Uterus (tissue), 3 donors: ENCODE measurements at regions not wholly inside any gene's neighbourhood (a gene's known extent, or its start where the extent isn't known, plus 50 kb on each side); places are given as distances from the start of the nearest gene placed in this dataset.

ENCODE experiments used
- DNase-seq, 2 donors: peaks; one replicate each; pipeline ENCODE4 v3.0.0-alpha.2; 2019 to 2020
- H3K27ac ChIP-seq, 2 donors: fragments of 200-600 bp; sonication (generic); 1 replicate in 1 of 2; 2 replicates in 1 of 2; pipeline ENCODE4 v1.5.1; 2016 to 2018
- H3K27me3 ChIP-seq, 2 donors: fragments of 200-600 bp; sonication (generic); one replicate each; pipeline ENCODE4 v1.5.1; 2018 to 2019; ENCODE audit warnings: control low read depth in 1 of 2
- H3K36me3 ChIP-seq, 2 donors: fragments of 200-600 bp; sonication (generic); one replicate each; pipeline ENCODE4 v1.5.1; 2019; ENCODE audit warnings: control low read depth in 1 of 2
- H3K4me1 ChIP-seq, 2 donors: fragments of 200-600 bp; sonication (generic); one replicate each; pipeline ENCODE4 v1.5.1; 2018 to 2019; ENCODE audit warnings: control low read depth in 1 of 2
- H3K4me3 ChIP-seq, 2 donors: fragments of 200-600 bp; sonication (generic); 1 replicate in 1 of 2; 2 replicates in 1 of 2; pipeline ENCODE4 v1.5.1; 2018 to 2019; ENCODE audit warnings: mild to moderate bottlenecking in 1 of 2
- H3K9me3 ChIP-seq, 2 donors: fragments of 200-600 bp; sonication (generic); one replicate each; pipeline ENCODE4 v1.5.1; 2019; ENCODE audit warnings: control low read depth in 1 of 2
- CTCF ChIP-seq, 4 experiments: fragments of 200-600 bp in 2 of 4; fragments of 450-650 bp in 2 of 4; sonication (generic) in 2 of 4; IDR thresholded peaks; one replicate each; pipeline ENCODE4 v1.5.1; 2016 to 2019; ENCODE audit warnings: antibody characterized with exemption in 4 of 4, mild to moderate bottlenecking in 2 of 4, moderate library complexity in 1 of 4
- POLR2A ChIP-seq, 2 donors: fragments of 450-650 bp; IDR thresholded peaks; one replicate each; pipeline ENCODE4 v1.6.1; 2016; ENCODE audit warnings: antibody characterized with exemption in 2 of 2, mild to moderate bottlenecking in 1 of 2, moderate library complexity in 1 of 2
- intact Hi-C: fragments of 100-400 bp; cut with DNase I; formaldehyde crosslinking; loops from one replicate; pipeline ENCODE4 v1.15.1; 2023; ENCODE audit warnings: low total_unique reads
- donor health status: DM: yes; HTN: yes; CAD: no.

DNA sequence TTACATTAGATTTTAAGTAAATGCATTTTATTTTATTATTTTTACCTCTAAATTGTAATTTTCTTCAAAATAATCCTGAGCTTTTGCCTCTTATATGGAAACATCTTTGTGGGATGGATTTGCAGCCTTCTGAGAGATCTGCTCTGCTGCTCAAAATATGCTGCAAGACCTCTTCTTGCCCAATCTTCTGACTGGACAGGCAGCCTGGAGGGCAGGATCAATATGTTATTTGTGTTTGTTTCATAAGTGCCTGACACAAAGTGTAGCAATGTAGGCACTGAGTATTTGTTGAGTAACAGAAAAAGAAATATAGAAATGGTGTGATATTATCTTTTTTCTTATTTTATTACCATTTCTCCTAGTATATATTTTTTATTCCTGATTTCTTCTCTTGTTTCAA, 1106.9 kb downstream of the TMTC2 start:
- no peaks in the 10 kb centered on the region for H3K9me3 ChIP-seq
- H3K4me3 ChIP-seq = no peak overlapping the region
- H3K4me1 ChIP-seq = no peaks in the 10 kb centered on the region
- H3K27me3 ChIP-seq = no peaks in the 10 kb centered on the region
- DNase-seq = no peak
- no peak for TF ChIP-seq POLR2A (IDR thresholded peaks at IDR 0.05)
- TF ChIP-seq CTCF (IDR thresholded peaks at IDR 0.05) = no peak
- H3K27ac ChIP-seq = no peak overlapping the region
- no peaks in the 10 kb centered on the region for H3K36me3 ChIP-seq
- intact Hi-C loops = no loop called here

- TF ChIP-seq CTCF (IDR thresholded peaks at IDR 0.05) = no peak
- TF ChIP-seq POLR2A (IDR thresholded peaks at IDR 0.05) = no peak
- H3K4me3 ChIP-seq = no peak overlapping the region
- H3K9me3 ChIP-seq = no peaks in the 10 kb centered on the region
- intact Hi-C loops = no loop called here
- H3K36me3 ChIP-seq = no peaks in the 10 kb centered on the region
- no peak overlapping the region for H3K27ac ChIP-seq
- DNase-seq = no peak
- H3K27me3 ChIP-seq = no peaks in the 10 kb centered on the region
- no peaks in the 10 kb centered on the region for H3K4me1 ChIP-seq
These were observed 1097.7 kb downstream of the TMTC2 start for GRCh38 chr12:83784298-83784890.

GRCh38 chr12:83779526-83779925, 1092.8 kb downstream of the TMTC2 start:
- Histone ChIP-seq H3K4me3 (no peak overlapping the region), H3K4me1 (no peaks in the 10 kb centered on the region), H3K27ac (no peak overlapping the region), H3K27me3 (no peaks in the 10 kb centered on the region), H3K9me3 (no peaks in the 10 kb centered on the region), H3K36me3 (no peaks in the 10 kb centered on the region)
- no peak for TF ChIP-seq CTCF (IDR thresholded peaks at IDR 0.05)
- DNase-seq = no peak
- intact Hi-C loops = no loop called here

- Histone ChIP-seq H3K27ac (no peak overlapping the region), H3K9me3 (peaks cover 0 to 4% of the 10 kb centered on the region in 2 donors), H3K4me3 (no peak overlapping the region), H3K27me3 (no peaks in the 10 kb centered on the region), H3K36me3 (no peaks in the 10 kb centered on the region), H3K4me1 (no peaks in the 10 kb centered on the region)
- DNase-seq = no peak
- TF ChIP-seq POLR2A (IDR thresholded peaks at IDR 0.05) (no peak), CTCF (IDR thresholded peaks at IDR 0.05) (no peak)
- intact Hi-C loops = no loop called here
These were observed 1082.4 kb downstream of the TMTC2 start for GRCh38 chr12:83769151-83769550.

GRCh38 chr12:83767723-83768122, 1081.0 kb downstream of the TMTC2 start:
- TF ChIP-seq CTCF (IDR thresholded peaks at IDR 0.05) = no peak
- TF ChIP-seq POLR2A (IDR thresholded peaks at IDR 0.05) = no peak
- H3K4me1 ChIP-seq = no peaks in the 10 kb centered on the region
- no peak overlapping the region for H3K27ac ChIP-seq
- intact Hi-C loops = no loop called here
- H3K4me3 ChIP-seq = no peak overlapping the region
- no peak for DNase-seq
- H3K27me3 ChIP-seq = no peaks in the 10 kb centered on the region
- H3K9me3 ChIP-seq = peaks cover 0 to 1% of the 10 kb centered on the region in 2 donors
- no peaks in the 10 kb centered on the region for H3K36me3 ChIP-seq
